GM19455 (cell line): ENCODE measurements at regions not wholly inside any gene's neighbourhood (a gene's known extent, or its start where the extent isn't known, plus 50 kb on each side); places are given as distances from the start of the nearest gene placed in this dataset.
"Not testable (repeated sequence)": the region's sequence is repeated elsewhere in the genome, so short reads cannot be mapped to it uniquely, and the experiment has no call there.

Experiments used
- ATAC-seq: cut with Tn5 transposase; IDR thresholded peaks from one replicate; pipeline ENCODE4 v1.9.1; 2021; ENCODE audit not compliant: unreplicated experiment

GRCh38 chr6:134446218-134446848, 128.4 kb upstream of the SGK1 start:
- no peak for ATAC-seq

- no peak for ATAC-seq
These were observed 125.1 kb upstream of the SGK1 start for GRCh38 chr6:134443009-134443408.

- no peak for ATAC-seq
These were observed 124.2 kb upstream of the SGK1 start for GRCh38 chr6:134442073-134442472.

- no peak for ATAC-seq
These were observed 120.9 kb upstream of the SGK1 start for GRCh38 chr6:134438837-134439236.

- no peak for ATAC-seq
These were observed 119.5 kb upstream of the SGK1 start for GRCh38 chr6:134437376-134437775.

GRCh38 chr6:134436950-134437349, 119.0 kb upstream of the SGK1 start:
- no peak for ATAC-seq

GRCh38 chr6:134436281-134436815, 118.4 kb upstream of the SGK1 start:
- peak; percentile 91 for ATAC-seq

- ATAC-seq: no peak
These were observed 117.9 kb upstream of the SGK1 start for GRCh38 chr6:134435814-134436280.

- no peak for ATAC-seq
These were observed 116.4 kb upstream of the SGK1 start for GRCh38 chr6:134434019-134434942.

GRCh38 chr6:134432036-134432435, 114.1 kb upstream of the SGK1 start:
- ATAC-seq: no peak

- no peak for ATAC-seq
These were observed 113.5 kb upstream of the SGK1 start for GRCh38 chr6:134431421-134431859.

- no peak for ATAC-seq
These were observed 112.0 kb upstream of the SGK1 start for GRCh38 chr6:134429861-134430380.

GRCh38 chr6:134427721-134428120, 109.8 kb upstream of the SGK1 start:
- ATAC-seq: no peak

GRCh38 chr6:134426623-134427022, 108.7 kb upstream of the SGK1 start:
- ATAC-seq: no peak

GRCh38 chr6:134425917-134426316, 108.0 kb upstream of the SGK1 start:
- not testable (repeated sequence) for ATAC-seq

GRCh38 chr6:134425513-134425912, 107.6 kb upstream of the SGK1 start:
- no peak for ATAC-seq

GRCh38 chr6:134424798-134425170, 106.9 kb upstream of the SGK1 start:
- ATAC-seq: no peak

- no peak for ATAC-seq
These were observed 106.4 kb upstream of the SGK1 start for GRCh38 chr6:134424165-134424797.

- no peak for ATAC-seq
These were observed 104.7 kb upstream of the SGK1 start for GRCh38 chr6:134422426-134423231.

GRCh38 chr6:134421501-134421900, 103.6 kb upstream of the SGK1 start:
- ATAC-seq: no peak
